GM12865 (cell line): ENCODE measurements at regions not wholly inside any gene's neighbourhood (a gene's known extent, or its start where the extent isn't known, plus 50 kb on each side); places are given as distances from the start of the nearest gene placed in this dataset.

Experiments
- DNase-seq: peaks from one replicate; pipeline ENCODE4 v3.0.0; 2010; ENCODE audit warnings: low read depth
- H3K4me3 ChIP-seq: 2 replicates; pipeline ENCODE4 v1.5.1; 2011; ENCODE audit warnings: mild to moderate bottlenecking, low read depth, low read length, control low read depth
- TF ChIP-seq, protein P1 (sequence below): IDR thresholded peaks from 2 replicates; pipeline ENCODE4 v1.5.1; 2011; ENCODE audit warnings: low read length, control low read depth, low read depth, inconsistent platforms; ENCODE audit not compliant: insufficient read depth; ENCODE audit errors: missing control alignments

DNA sequence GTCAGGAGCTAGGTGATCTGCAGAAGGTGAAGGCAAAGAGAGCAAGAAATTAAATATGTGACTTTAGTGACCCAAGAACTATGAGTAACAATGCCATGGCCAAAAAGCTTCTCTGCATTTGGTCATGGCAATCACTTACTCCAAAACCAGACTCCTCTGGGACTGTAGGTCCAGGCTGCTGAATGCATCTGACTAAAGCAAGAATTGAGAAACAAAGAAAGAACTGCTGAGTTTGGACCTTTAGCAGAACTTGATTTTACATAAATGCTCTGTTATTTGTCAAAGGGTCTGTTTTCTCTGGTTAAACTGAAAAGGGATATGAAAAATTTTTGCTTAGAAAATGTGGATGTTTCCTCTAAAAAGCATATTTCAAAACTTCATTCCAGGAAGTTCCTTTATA is 1102.2 kb downstream of the IGSF11 start:
- DNase-seq = no peak
- no peak overlapping the region for H3K4me3 ChIP-seq
- TF ChIP-seq, protein P1, sequence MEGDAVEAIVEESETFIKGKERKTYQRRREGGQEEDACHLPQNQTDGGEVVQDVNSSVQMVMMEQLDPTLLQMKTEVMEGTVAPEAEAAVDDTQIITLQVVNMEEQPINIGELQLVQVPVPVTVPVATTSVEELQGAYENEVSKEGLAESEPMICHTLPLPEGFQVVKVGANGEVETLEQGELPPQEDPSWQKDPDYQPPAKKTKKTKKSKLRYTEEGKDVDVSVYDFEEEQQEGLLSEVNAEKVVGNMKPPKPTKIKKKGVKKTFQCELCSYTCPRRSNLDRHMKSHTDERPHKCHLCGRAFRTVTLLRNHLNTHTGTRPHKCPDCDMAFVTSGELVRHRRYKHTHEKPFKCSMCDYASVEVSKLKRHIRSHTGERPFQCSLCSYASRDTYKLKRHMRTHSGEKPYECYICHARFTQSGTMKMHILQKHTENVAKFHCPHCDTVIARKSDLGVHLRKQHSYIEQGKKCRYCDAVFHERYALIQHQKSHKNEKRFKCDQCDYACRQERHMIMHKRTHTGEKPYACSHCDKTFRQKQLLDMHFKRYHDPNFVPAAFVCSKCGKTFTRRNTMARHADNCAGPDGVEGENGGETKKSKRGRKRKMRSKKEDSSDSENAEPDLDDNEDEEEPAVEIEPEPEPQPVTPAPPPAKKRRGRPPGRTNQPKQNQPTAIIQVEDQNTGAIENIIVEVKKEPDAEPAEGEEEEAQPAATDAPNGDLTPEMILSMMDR = no peak

DNA sequence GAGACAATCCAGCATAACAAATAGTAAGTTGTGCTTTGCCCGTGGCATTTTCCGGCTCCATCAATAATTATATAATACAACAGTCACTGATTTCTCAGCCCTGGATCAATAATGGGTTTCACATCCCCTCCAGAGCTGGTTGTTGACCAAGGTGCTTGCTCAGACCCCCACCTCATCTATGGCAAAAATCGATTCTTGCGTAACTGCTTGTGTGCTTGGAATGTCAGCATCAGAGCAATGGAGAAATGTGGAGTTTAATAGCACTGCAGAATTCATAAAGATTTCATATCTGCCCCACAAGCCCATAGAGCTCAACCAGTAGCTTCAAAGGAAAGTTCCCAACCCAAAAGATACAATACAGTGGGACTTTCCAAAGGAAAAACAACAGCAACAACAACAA is 1098.5 kb downstream of the IGSF11 start:
- DNase-seq = no peak
- H3K4me3 ChIP-seq = no peak overlapping the region
- TF ChIP-seq, protein P1 = no peak

DNA sequence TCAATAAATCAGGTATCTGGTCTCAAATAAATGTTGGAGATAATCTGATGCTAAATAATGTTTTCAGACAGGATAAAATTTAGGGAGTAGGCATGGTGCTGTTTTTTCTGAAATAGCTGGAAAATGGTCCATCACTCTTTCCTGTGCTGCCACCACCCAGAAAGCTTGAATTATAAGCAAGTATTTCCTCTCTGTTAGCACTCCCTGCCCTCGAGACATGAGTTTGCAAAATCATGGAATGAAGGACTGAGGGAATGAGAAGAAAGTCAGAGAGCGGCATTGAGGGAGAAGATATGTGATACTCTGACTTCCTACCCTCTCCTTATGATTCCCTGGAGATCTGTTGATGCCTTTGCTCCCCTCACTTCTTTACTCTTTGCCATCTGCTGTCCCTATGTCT is 1095.7 kb downstream of the IGSF11 start:
- DNase-seq = no peak
- no peak overlapping the region for H3K4me3 ChIP-seq
- TF ChIP-seq, protein P1 = no peak

- H3K4me3 ChIP-seq = no peak overlapping the region
- DNase-seq = no peak
- TF ChIP-seq, protein P1 = no peak
Measured at GRCh38 chr3:117939425-117940027, 1095.1 kb downstream of the IGSF11 start.

DNA sequence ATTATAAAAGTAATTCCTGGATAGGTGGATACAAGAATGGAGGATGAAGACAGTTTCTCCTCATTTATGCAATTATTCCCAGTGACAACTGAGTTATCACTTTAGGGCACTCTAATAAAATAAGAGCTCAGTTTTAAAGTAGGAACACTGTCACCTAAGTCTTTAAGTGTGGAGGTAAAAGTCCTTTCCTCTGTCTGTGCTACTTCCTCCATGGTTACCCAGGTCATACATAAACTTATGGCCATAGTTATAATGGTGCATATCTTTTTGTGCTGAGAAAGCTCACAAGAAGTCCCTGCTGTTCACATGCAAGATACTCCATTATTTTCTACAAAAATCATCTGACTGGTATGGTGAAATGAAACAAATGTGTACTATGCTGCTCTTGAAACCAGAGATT is 1093.6 kb downstream of the IGSF11 start:
- no peak overlapping the region for H3K4me3 ChIP-seq
- no peak for DNase-seq
- TF ChIP-seq, protein P1 = no peak

GRCh38 chr3:117941756-117942155 is 1092.9 kb downstream of the IGSF11 start:
- DNase-seq = no peak
- no peak overlapping the region for H3K4me3 ChIP-seq
- TF ChIP-seq, protein P1 = no peak

- TF ChIP-seq, protein P1 = no peak
- no peak overlapping the region for H3K4me3 ChIP-seq
- no peak for DNase-seq
Measured at GRCh38 chr3:117954131-117954530, 1080.5 kb downstream of the IGSF11 start.
